ENCODE measurements at regions not wholly inside any gene's neighbourhood (a gene's known extent, or its start where the extent isn't known, plus 50 kb on each side); places are given as distances from the start of the nearest gene placed in this dataset.

DNA sequence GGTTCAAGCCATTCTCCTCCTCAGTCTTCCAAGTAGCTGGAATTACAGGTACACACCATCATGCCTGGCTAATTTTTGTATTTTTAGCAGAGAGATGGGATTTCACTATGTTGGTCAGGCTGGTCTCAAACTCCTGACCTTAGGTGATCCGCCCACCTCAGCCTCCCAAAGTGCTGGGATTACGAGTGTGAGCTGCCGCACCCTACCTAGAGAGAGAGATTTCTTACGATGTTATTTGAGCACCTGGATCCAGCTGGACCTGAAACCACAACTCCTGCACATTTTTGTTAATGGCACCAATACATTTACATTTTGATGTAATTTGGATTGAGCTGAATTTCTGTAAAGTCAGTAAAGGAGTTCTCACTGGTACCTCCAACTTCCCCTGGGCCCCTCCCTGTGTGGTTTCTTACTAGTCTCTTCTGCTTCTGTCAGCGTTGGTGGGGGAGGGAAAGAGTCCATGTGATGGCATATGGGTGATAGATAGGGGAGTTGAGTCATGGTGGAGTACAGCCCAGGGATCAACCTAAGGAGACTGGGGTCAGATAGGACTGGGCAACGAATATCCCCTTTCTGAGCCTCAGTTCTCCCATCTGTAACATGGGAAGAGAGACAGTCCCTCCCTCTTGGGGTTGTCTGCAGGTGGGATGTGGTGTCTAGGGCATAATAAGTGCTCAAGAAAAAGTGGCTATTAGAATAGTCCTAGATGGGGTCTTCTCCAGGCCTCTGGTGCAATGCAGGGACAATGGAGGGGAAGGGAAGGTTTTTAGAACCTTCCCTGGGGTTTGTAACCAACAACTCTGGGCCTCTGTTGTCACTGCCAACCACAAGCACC lies 83.3 kb upstream of the MED13L start:
- no peak for TF ChIP-seq CTCF (IDR thresholded peaks at IDR 0.05; ENCODE audit: low read depth, low read length)
- ChIA-PET CTCF (no interaction called here), POLR2A (no interaction called here)
- Histone ChIP-seq H3K27ac (ENCODE audit: low read depth, low read length) (no peak overlapping the region), H3K27me3 (ENCODE audit: control insufficient read depth, insufficient read depth, low read length) (no peaks in the 10 kb centered on the region), H3K9me3 (ENCODE audit: control insufficient read depth, insufficient read depth, low read length) (no peaks in the 10 kb centered on the region), H3K4me3 (ENCODE audit: low read depth, low read length) (no peak overlapping the region)
- DNase-seq (ENCODE audit: low read depth, low spot score): no peak

- DNase-seq (ENCODE audit: low read depth, low spot score): no peak
- no peaks in the 10 kb centered on the region for H3K27me3 ChIP-seq (ENCODE audit: control insufficient read depth, insufficient read depth, low read length)
- H3K9me3 ChIP-seq (ENCODE audit: control insufficient read depth, insufficient read depth, low read length): no peaks in the 10 kb centered on the region
- no peak overlapping the region for H3K27ac ChIP-seq (ENCODE audit: low read depth, low read length)
- ChIA-PET CTCF (no interaction called here), POLR2A (interaction anchor here (0.6 kb wide), 1 partner anchor 121 kb away, joined by 5 read pairs; no protein-coding TSS in a partner anchor)
- no peak overlapping the region for H3K4me3 ChIP-seq (ENCODE audit: low read depth, low read length)
- no peak for TF ChIP-seq CTCF (IDR thresholded peaks at IDR 0.05; ENCODE audit: low read depth, low read length)
Observed at GRCh38 chr12:116361414-116362223, 84.1 kb upstream of the MED13L start.

DNA sequence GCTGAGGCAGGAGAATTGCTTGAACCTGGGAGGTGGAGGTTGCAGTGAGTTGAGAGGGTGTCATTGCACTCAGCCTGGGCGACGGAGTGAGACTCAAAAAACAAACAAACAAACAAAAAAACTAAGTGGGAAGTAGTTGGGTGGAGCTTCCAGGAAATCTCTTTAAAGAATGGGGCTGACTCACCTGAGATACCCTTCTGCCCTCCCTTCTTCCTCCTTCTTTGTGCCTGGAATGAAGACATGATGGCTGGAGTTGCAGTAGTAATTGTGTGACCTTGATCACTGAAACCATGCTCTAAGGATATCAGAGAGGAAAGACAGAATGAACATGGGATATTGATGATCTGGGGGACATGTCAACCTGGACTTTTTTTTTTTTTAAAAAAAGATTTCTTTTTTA lies 87.6 kb upstream of the MED13L start:
- no peak for DNase-seq (ENCODE audit: low read depth, low spot score)
- H3K27me3 ChIP-seq (ENCODE audit: control insufficient read depth, insufficient read depth, low read length): no peaks in the 10 kb centered on the region
- no peak overlapping the region for H3K27ac ChIP-seq (ENCODE audit: low read depth, low read length)
- no peaks in the 10 kb centered on the region for H3K9me3 ChIP-seq (ENCODE audit: control insufficient read depth, insufficient read depth, low read length)
- CTCF ChIA-PET: no interaction called here
- POLR2A ChIA-PET: no interaction called here
- no peak for TF ChIP-seq CTCF (IDR thresholded peaks at IDR 0.05; ENCODE audit: low read depth, low read length)
- no peak overlapping the region for H3K4me3 ChIP-seq (ENCODE audit: low read depth, low read length)

DNA sequence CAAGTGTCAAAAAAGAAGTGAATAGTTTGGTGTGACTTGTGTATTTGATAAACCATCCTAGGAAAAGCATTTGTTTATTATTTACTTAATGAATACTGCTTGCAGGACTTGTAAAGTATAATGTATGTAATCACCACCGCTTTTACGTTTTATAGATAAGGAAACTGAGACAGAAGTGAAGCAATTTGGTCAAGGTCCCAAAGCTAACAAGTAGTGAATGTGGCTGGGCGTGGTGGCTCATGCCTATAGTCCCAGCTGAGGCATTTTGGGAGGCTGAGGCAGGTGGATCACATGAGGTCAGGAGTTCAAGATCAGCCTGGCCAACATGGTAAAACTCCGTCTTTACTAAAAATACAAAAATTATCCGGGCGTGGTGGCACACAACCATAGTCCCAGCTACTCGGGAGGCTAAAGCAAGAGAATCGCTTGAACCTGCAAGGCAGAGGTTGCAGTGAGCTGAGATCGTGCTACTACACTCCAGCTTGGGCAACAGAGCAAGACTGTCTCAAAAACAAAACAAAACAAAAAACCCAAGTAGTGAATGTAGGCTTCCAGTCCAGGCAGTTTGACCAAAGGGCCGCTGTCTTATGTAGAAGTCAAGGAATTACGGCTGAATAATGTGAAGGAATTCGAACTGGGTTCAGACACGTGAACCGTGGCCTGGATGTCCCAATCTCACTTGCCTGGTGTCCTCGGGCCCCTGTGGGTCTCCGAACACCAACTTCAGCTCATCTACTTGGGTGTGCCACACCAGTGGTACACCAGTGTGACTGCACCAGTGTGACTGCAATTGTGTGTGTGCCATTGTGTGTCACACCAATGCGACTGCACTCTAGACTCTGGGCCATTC lies 88.3 kb upstream of the MED13L start:
- POLR2A ChIA-PET: no interaction called here
- no peak for DNase-seq (ENCODE audit: low read depth, low spot score)
- no peak overlapping the region for H3K4me3 ChIP-seq (ENCODE audit: low read depth, low read length)
- H3K27ac ChIP-seq (ENCODE audit: low read depth, low read length): no peak overlapping the region
- TF ChIP-seq CTCF (IDR thresholded peaks at IDR 0.05; ENCODE audit: low read depth, low read length): no peak
- H3K27me3 ChIP-seq (ENCODE audit: control insufficient read depth, insufficient read depth, low read length): no peaks in the 10 kb centered on the region
- CTCF ChIA-PET: no interaction called here
- no peaks in the 10 kb centered on the region for H3K9me3 ChIP-seq (ENCODE audit: control insufficient read depth, insufficient read depth, low read length)

Data from AG04450 (cell line).